Lung (tissue), 11 donors: ENCODE measurements at regions not wholly inside any gene's neighbourhood (a gene's known extent, or its start where the extent isn't known, plus 50 kb on each side); places are given as distances from the start of the nearest gene placed in this dataset.

Experiments
- ATAC-seq: fragments of 200-7000 bp; cut with Tn5 transposase; one replicate; pipeline ENCODE4 v1.9.1; 2020; ENCODE audit warnings: moderate number of reproducible peaks; ENCODE audit not compliant: insufficient read depth, low FRiP score
- DNase-seq, 3 donors: peaks; one replicate each; pipeline ENCODE4 v3.0.0-alpha.2; 2013 to 2017
- H3K27ac ChIP-seq, 2 donors: one replicate each; pipeline ENCODE4 v1.5.1; 2013; ENCODE audit warnings: mild to moderate bottlenecking in 2 of 2, moderate library complexity in 2 of 2, control low read depth in 1 of 2, inconsistent platforms in 1 of 2, low read depth in 1 of 2, low read length in 1 of 2
- H3K27me3 ChIP-seq, 3 donors: one replicate each; pipeline ENCODE4 v1.5.1; 2013; ENCODE audit warnings: low read length in 2 of 3; ENCODE audit not compliant: control insufficient read depth in 3 of 3, insufficient read depth in 3 of 3
- H3K36me3 ChIP-seq, 4 donors: one replicate each; pipeline ENCODE4 v1.5.1; 2013; ENCODE audit warnings: low read length in 4 of 4, mild to moderate bottlenecking in 1 of 4, moderate library complexity in 1 of 4; ENCODE audit not compliant: control insufficient read depth in 4 of 4, insufficient read depth in 4 of 4
- H3K4me1 ChIP-seq, 5 donors: one replicate each; pipeline ENCODE4 v1.5.1; 2013; ENCODE audit warnings: low read length in 5 of 5, mild to moderate bottlenecking in 2 of 5, moderate library complexity in 1 of 5; ENCODE audit not compliant: control insufficient read depth in 5 of 5, insufficient read depth in 5 of 5
- H3K4me3 ChIP-seq: one replicate; pipeline ENCODE4 v1.5.1; 2013; ENCODE audit warnings: mild to moderate bottlenecking, control low read depth, moderate library complexity
- H3K9ac ChIP-seq, 2 donors: one replicate each; pipeline ENCODE4 v1.5.1; 2013; ENCODE audit warnings: low read length in 2 of 2, control low read depth in 1 of 2; ENCODE audit not compliant: insufficient read depth in 1 of 2
- H3K9me3 ChIP-seq, 4 donors: one replicate each; pipeline ENCODE4 v1.5.1; 2013; ENCODE audit warnings: low read length in 3 of 4, mild to moderate bottlenecking in 1 of 4, moderate library complexity in 1 of 4; ENCODE audit not compliant: control insufficient read depth in 4 of 4, insufficient read depth in 3 of 4
- whole genome bisulfite sequencing, 2 donors: extraction: QIAGEN DNeasy Blood & Tissue Kit; methylation state at CpG; one replicate each; pipeline ENCODE4 v1.1.7; 2013; 5-methylcytosine and 5-hydroxymethylcytosine counted together
- TF ChIP-seq, protein P1 (sequence below): IDR thresholded peaks from 2 replicates; pipeline ENCODE4 v1.5.1; 2012; ENCODE audit warnings: mild to moderate bottlenecking; ENCODE audit errors: control extremely low read depth, extremely low read depth
- donor health status: control.
- donor health status: control.
- donor health status: Bipolar disorder and iron deficiency.
- donor health status: healthy.
- donor health status: DM: yes; HTN: yes; CAD: no.

DNA sequence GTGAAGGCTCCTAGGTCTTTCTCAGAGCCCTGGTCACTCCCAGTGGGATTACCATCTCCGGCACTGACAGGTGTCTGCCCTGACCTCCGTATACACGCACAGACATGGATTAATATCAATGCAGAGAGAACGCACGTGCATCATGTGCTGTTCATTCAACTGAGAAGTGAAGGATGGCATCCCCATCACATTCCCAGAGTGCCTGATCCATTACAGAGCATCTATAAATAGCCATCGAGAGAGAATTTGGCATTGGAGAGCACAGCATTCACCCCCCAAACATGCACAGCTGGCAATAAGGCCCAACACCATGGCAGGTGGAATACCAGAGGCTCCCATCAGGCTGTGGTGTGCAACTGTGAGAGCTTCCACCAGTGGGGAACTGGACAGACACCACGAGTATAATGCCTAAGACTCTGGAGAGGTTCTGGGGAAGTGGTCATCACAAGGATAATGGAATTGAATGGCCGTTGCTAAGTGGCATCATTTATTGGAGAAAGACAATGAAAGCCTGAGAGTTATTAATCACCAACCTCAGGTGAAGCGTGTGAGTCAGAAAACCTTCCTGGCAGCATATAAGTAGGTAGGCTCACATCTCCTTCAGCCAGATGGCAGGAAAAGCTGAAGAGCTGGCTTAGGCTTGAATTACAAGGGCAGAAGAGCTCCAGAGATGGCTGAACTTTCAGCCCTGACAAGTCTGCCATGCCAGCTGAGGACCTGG, 244.5 kb upstream of the ID2 start:
- H3K27ac ChIP-seq: no peak overlapping the region
- no peak overlapping the region for H3K4me3 ChIP-seq
- 92 to 96% methylated on average over 9 of the region's 9 CpGs for WGBS, 2 donors
- H3K9ac ChIP-seq: no peak overlapping the region
- H3K36me3 ChIP-seq: no peaks in the 10 kb centered on the region
- DNase-seq: no peak
- ATAC-seq: no peak
- H3K9me3 ChIP-seq: no peaks in the 10 kb centered on the region
- peaks cover 0 to 6% (median 0%) of the 10 kb centered on the region in 5 donors for H3K4me1 ChIP-seq
- no peaks in the 10 kb centered on the region for H3K27me3 ChIP-seq
- TF ChIP-seq, protein P1, sequence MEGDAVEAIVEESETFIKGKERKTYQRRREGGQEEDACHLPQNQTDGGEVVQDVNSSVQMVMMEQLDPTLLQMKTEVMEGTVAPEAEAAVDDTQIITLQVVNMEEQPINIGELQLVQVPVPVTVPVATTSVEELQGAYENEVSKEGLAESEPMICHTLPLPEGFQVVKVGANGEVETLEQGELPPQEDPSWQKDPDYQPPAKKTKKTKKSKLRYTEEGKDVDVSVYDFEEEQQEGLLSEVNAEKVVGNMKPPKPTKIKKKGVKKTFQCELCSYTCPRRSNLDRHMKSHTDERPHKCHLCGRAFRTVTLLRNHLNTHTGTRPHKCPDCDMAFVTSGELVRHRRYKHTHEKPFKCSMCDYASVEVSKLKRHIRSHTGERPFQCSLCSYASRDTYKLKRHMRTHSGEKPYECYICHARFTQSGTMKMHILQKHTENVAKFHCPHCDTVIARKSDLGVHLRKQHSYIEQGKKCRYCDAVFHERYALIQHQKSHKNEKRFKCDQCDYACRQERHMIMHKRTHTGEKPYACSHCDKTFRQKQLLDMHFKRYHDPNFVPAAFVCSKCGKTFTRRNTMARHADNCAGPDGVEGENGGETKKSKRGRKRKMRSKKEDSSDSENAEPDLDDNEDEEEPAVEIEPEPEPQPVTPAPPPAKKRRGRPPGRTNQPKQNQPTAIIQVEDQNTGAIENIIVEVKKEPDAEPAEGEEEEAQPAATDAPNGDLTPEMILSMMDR: no peak

DNA sequence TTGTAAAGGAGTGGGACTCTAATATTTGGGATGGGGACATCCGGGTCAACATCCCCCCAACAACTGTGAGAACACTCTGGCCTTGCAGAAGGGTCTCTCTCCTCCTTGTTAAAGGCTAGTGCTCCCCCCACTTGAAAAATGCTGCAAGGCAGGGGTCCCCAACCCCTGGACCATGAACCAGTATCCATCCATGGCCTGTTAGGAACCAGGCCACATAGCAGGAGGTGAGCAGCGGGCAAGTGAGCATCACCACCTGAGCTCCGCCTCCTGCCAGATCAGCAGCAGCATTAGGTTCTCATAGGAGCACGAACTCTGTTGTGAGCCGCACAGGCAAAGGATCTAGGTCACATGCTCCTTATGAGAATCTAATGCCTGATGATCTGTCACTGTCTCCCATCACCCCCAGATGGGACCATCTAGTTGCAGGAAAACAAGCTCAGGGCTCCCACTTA, 243.9 kb upstream of the ID2 start:
- Histone ChIP-seq H3K4me1 (peaks cover 0 to 7% (median 0%) of the 10 kb centered on the region in 5 donors), H3K9me3 (no peaks in the 10 kb centered on the region), H3K9ac (no peak overlapping the region), H3K36me3 (no peaks in the 10 kb centered on the region), H3K27ac (no peak overlapping the region), H3K4me3 (no peak overlapping the region), H3K27me3 (no peaks in the 10 kb centered on the region)
- TF ChIP-seq, protein P1: no peak
- DNase-seq (no peak), ATAC-seq (no peak)
- WGBS, 2 donors: 93 to 96% methylated on average over 5 of the region's 5 CpGs

DNA sequence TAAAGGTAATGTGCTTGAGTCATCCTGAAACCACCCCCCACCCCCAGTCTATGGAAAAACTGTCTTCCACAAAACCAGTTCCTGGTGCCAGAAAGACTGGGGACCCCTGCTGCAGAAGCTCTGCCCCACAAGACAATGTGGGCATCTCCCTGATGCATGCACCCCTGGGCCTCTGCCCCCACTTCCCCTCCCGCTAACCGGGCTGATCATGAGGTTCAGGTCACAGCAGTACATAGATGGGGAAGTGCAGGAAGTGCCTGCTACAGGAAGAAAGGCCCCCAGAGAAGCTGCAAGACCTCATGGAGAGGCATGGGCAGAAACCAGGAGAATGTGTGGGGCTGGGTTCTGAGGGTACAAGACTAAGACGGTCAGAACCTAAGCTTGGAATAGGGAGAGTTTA, 243.4 kb upstream of the ID2 start:
- DNase-seq (no peak), ATAC-seq (no peak)
- Histone ChIP-seq H3K36me3 (no peaks in the 10 kb centered on the region), H3K4me1 (peaks cover 0 to 7% (median 0%) of the 10 kb centered on the region in 5 donors), H3K27ac (no peak overlapping the region), H3K27me3 (no peaks in the 10 kb centered on the region), H3K9me3 (no peaks in the 10 kb centered on the region), H3K4me3 (no peak overlapping the region), H3K9ac (no peak overlapping the region)
- WGBS, 2 donors: 31 to 61% methylated on average over 3 of the region's 3 CpGs
- TF ChIP-seq, protein P1: no peak
